Peyer's patch (tissue), 4 donors: ENCODE measurements at regions not wholly inside any gene's neighbourhood (a gene's known extent, or its start where the extent isn't known, plus 50 kb on each side); places are given as distances from the start of the nearest gene placed in this dataset.

Experiments used
- DNase-seq, 3 donors: peaks; one replicate each; pipeline ENCODE4 v3.0.0-alpha.2; 2017 to 2019
- H3K27ac ChIP-seq, 4 donors: fragments of 200-600 bp; sonication (generic); one replicate each; pipeline ENCODE4 v1.5.1; 2016 to 2019
- H3K27me3 ChIP-seq, 2 donors: fragments of 200-600 bp; sonication (generic); one replicate each; pipeline ENCODE4 v1.5.1; 2019
- H3K36me3 ChIP-seq, 3 donors: fragments of 200-600 bp; sonication (generic); one replicate each; pipeline ENCODE4 v1.5.1; 2016 to 2019
- H3K4me1 ChIP-seq, 4 donors: fragments of 200-600 bp; sonication (generic); one replicate each; pipeline ENCODE4 v1.5.1; 2016 to 2019
- H3K4me3 ChIP-seq, 4 donors: fragments of 200-600 bp; sonication (generic); 1 replicate in 3 of 4; 2 replicates in 1 of 4; pipeline ENCODE4 v1.5.1; 2016 to 2019; ENCODE audit warnings: mild to moderate bottlenecking in 1 of 4
- H3K9me3 ChIP-seq, 4 donors: fragments of 200-600 bp; sonication (generic); one replicate each; pipeline ENCODE4 v1.5.1; 2016 to 2019; ENCODE audit warnings: mild to moderate bottlenecking in 1 of 4
- POLR2A ChIP-seq, 2 donors: fragments of 450-650 bp; IDR thresholded peaks; one replicate each; pipeline ENCODE4 v1.5.1; 2017; ENCODE audit warnings: antibody characterized with exemption in 2 of 2, mild to moderate bottlenecking in 2 of 2, moderate library complexity in 2 of 2
- TF ChIP-seq, protein P1 (sequence below), 6 experiments: fragments of 450-650 bp in 4 of 6; fragments of 200-600 bp in 2 of 6; sonication (generic) in 1 of 6; IDR thresholded peaks; one replicate each; pipeline ENCODE4 v1.5.1; 2017 to 2019; ENCODE audit warnings: antibody characterized with exemption in 6 of 6, mild to moderate bottlenecking in 3 of 6, moderate library complexity in 1 of 6

DNA sequence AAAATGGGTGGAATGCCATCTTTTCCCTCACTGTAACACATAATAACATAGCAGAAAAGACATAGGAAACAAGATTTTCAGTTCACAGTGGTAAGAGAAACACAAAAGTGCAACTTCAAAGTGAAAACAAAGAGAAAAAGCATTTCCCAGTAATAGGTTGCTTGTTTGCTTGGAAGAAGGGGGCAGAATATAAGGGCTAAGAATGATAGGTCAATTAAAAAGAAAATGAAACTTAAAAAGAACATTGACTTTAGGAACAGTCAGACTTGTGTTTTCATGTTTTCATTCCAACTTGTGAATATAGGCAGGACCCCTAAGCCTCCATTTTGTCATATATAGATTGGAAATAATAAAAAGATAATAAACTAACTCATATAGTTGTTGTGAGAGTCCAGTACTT lies 168.2 kb upstream of the PPP3CA start:
- H3K4me1 ChIP-seq = no peaks in the 10 kb centered on the region
- no peaks in the 10 kb centered on the region for H3K27me3 ChIP-seq
- no peaks in the 10 kb centered on the region for H3K9me3 ChIP-seq
- no peak overlapping the region for H3K4me3 ChIP-seq
- H3K36me3 ChIP-seq = no peaks in the 10 kb centered on the region
- no peak for DNase-seq
- H3K27ac ChIP-seq = no peak overlapping the region
- no peak for TF ChIP-seq POLR2A (IDR thresholded peaks at IDR 0.05)
- TF ChIP-seq, protein P1, sequence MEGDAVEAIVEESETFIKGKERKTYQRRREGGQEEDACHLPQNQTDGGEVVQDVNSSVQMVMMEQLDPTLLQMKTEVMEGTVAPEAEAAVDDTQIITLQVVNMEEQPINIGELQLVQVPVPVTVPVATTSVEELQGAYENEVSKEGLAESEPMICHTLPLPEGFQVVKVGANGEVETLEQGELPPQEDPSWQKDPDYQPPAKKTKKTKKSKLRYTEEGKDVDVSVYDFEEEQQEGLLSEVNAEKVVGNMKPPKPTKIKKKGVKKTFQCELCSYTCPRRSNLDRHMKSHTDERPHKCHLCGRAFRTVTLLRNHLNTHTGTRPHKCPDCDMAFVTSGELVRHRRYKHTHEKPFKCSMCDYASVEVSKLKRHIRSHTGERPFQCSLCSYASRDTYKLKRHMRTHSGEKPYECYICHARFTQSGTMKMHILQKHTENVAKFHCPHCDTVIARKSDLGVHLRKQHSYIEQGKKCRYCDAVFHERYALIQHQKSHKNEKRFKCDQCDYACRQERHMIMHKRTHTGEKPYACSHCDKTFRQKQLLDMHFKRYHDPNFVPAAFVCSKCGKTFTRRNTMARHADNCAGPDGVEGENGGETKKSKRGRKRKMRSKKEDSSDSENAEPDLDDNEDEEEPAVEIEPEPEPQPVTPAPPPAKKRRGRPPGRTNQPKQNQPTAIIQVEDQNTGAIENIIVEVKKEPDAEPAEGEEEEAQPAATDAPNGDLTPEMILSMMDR (IDR thresholded peaks at IDR 0.05) = no peak

DNA sequence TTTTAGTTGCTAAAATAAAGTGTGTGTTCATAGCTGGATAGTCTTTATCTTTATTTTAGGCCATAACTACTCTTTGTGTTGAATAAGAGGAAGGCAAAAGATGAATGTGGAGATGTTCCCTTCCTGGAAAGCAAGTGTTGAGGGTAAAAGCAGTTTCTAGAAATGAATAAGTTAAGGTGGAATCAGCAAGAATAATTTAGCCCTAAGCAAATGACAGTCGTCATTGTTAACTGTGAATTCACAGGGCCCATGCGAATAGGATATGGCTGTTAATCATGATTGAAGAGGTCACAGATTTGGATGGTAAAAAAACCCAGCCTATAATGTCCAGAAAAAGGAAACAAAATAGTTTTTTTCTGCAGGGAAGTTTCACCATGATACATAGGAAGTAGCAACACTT lies 167.8 kb upstream of the PPP3CA start:
- no peaks in the 10 kb centered on the region for H3K27me3 ChIP-seq
- no peaks in the 10 kb centered on the region for H3K9me3 ChIP-seq
- no peak for TF ChIP-seq POLR2A (IDR thresholded peaks at IDR 0.05)
- no peak overlapping the region for H3K4me3 ChIP-seq
- no peak overlapping the region for H3K27ac ChIP-seq
- no peaks in the 10 kb centered on the region for H3K36me3 ChIP-seq
- no peak for DNase-seq
- H3K4me1 ChIP-seq = no peaks in the 10 kb centered on the region

DNA sequence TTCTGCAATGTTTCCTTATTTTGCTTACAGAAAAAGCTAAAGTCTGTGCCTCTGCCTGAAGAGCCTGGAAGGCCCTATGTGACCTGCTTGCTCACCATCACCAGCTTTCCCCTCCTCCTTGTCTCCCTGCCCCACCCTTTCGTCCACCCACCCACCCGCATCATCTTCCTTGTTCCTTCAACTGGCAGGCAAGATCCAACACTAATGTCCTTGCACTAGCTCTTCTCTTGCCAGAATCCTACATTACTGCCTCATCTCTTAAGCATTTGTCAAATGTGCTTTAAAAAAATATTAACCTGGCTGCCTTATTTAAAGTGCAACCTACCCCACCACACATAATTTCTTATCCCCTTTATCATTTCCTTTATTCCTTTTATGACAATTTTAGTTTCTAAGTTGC lies 165.1 kb upstream of the PPP3CA start:
- Histone ChIP-seq H3K9me3 (no peaks in the 10 kb centered on the region), H3K27ac (no peak overlapping the region), H3K4me1 (no peaks in the 10 kb centered on the region), H3K4me3 (no peak overlapping the region), H3K27me3 (no peaks in the 10 kb centered on the region), H3K36me3 (no peaks in the 10 kb centered on the region)
- DNase-seq = no peak
- TF ChIP-seq, protein P1 (IDR thresholded peaks at IDR 0.05) = no peak
- TF ChIP-seq POLR2A (IDR thresholded peaks at IDR 0.05) = no peak

DNA sequence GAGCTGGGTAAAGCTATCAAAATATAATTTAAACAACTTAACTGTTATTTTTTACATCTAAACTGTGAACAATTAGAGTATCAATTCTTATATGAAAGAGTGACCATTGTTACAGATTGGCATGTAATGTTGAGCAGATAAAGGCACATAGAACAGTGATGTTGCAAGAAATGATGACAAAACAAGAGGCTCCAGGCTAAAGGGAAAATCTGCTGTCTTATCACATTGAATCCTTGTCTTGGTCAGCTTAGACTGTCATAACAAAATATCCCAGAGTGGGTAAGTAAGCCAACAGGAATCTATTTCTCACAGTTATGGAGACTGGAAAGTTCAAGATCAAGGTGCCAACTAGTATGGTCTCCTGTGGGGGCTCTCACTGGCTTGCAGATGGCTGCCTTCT lies 154.1 kb upstream of the PPP3CA start:
- Histone ChIP-seq H3K9me3 (no peaks in the 10 kb centered on the region), H3K27ac (no peak overlapping the region), H3K27me3 (no peaks in the 10 kb centered on the region), H3K4me3 (no peak overlapping the region), H3K36me3 (no peaks in the 10 kb centered on the region), H3K4me1 (no peaks in the 10 kb centered on the region)
- TF ChIP-seq POLR2A (IDR thresholded peaks at IDR 0.05) = no peak
- TF ChIP-seq, protein P1 (IDR thresholded peaks at IDR 0.05) = no peak
- DNase-seq = no peak

DNA sequence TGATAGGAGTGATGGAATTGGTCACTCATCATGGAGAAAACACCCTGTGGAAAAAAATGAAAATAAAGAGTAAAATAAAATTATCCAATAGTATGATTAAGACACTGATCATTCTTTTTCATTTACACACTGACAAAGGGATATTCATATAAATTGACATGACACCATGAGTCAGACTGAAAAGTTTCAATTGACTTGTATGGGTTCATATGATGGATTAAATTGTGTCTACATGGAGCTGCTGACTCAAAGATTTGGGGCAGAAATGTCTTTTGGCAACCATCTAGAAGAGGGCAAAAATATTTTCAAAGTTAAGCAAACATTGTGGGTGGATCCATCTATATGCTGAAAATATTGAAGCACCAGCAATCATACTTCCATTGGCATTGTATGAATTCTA lies 153.4 kb upstream of the PPP3CA start:
- Histone ChIP-seq H3K36me3 (no peaks in the 10 kb centered on the region), H3K27ac (no peak overlapping the region), H3K9me3 (no peaks in the 10 kb centered on the region), H3K4me3 (no peak overlapping the region), H3K4me1 (no peaks in the 10 kb centered on the region), H3K27me3 (no peaks in the 10 kb centered on the region)
- no peak for TF ChIP-seq POLR2A (IDR thresholded peaks at IDR 0.05)
- TF ChIP-seq, protein P1 (IDR thresholded peaks at IDR 0.05) = no peak
- no peak for DNase-seq

DNA sequence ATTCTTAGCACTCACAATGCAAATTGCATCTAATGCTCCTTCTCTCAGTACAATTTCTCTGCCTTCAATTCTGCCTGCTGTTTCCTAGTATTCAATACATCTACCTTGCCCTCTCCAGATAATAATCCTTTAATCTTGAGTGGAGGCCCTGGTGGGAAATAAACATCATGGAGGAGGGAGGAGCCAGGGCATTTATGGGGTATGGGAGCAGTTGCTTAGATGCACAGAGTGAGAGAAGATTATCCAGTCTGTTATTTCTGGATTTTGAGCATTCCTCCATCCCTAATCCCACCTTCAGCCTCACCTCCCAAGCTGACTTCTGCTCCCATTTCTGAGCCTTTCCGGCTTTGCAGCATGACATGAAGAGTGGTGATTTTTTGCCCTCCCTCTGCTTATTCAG lies 127.9 kb upstream of the PPP3CA start:
- DNase-seq = no peak
- TF ChIP-seq, protein P1 (IDR thresholded peaks at IDR 0.05) = no peak
- no peak for TF ChIP-seq POLR2A (IDR thresholded peaks at IDR 0.05)
- Histone ChIP-seq H3K4me3 (no peak overlapping the region), H3K4me1 (no peaks in the 10 kb centered on the region), H3K27ac (no peak overlapping the region), H3K36me3 (no peaks in the 10 kb centered on the region), H3K27me3 (no peaks in the 10 kb centered on the region), H3K9me3 (no peaks in the 10 kb centered on the region)
